PC-3 (cell line): ENCODE measurements at regions not wholly inside any gene's neighbourhood (a gene's known extent, or its start where the extent isn't known, plus 50 kb on each side); places are given as distances from the start of the nearest gene placed in this dataset.

Source experiments
- CTCF ChIP-seq: fragments of 300-600 bp; sonication (generic); conservative IDR thresholded peaks from 2 replicates; pipeline ENCODE4 v1.5.1; 2017; ENCODE audit warnings: antibody characterized with exemption, low read depth, mild to moderate bottlenecking, low read length
- EZH2 ChIP-seq: fragments of 300-600 bp; sonication (generic); IDR thresholded peaks from one replicate; pipeline ENCODE4 v1.6.1; 2017; ENCODE audit warnings: antibody characterized with exemption, mild to moderate bottlenecking, low read length; ENCODE audit not compliant: unreplicated experiment
- EZH2phosphoT487 ChIP-seq: fragments of 300-600 bp; sonication (generic); IDR thresholded peaks from 2 replicates; pipeline ENCODE4 v1.6.1; 2018; ENCODE audit warnings: mild to moderate bottlenecking, antibody characterized with exemption, low read length, borderline replicate concordance

GRCh38 chr1:68620571-68620970, 123.7 kb upstream of the DEPDC1 start:
- no peak for TF ChIP-seq CTCF
- no peak for TF ChIP-seq EZH2
- TF ChIP-seq EZH2phosphoT487: no peak
